CD14-positive monocyte (primary cell): ENCODE measurements at regions not wholly inside any gene's neighbourhood (a gene's known extent, or its start where the extent isn't known, plus 50 kb on each side); places are given as distances from the start of the nearest gene placed in this dataset.

ENCODE experiments used
- DNase-seq, 3 donors: peaks; one replicate each; pipeline ENCODE4 v3.0.0-alpha.2; 2011 to 2022
- H2AFZ ChIP-seq: 2 replicates; pipeline ENCODE4 v1.6.0; 2012; ENCODE audit warnings: mild to moderate bottlenecking, low read depth, low read length, inconsistent platforms; ENCODE audit not compliant: insufficient read depth, poor library complexity, severe bottlenecking
- H3K27ac ChIP-seq, 2 donors: 1 replicate in 1 of 2; 2 replicates in 1 of 2; pipeline ENCODE4 v1.5.1; 2012 to 2013; ENCODE audit warnings: low read length in 2 of 2, control low read depth in 1 of 2, inconsistent platforms in 1 of 2, low read depth in 1 of 2, mild to moderate bottlenecking in 1 of 2
- H3K27me3 ChIP-seq, 2 donors: one replicate each; pipeline versions ENCODE4 v1.6.0 to v1.6.1; 2011 to 2013; ENCODE audit warnings: low read length in 2 of 2; ENCODE audit not compliant: control insufficient read depth in 2 of 2, insufficient read depth in 2 of 2
- H3K36me3 ChIP-seq, 2 donors: replicated peaks in 1 of 2; 1 replicate in 1 of 2; 2 replicates in 1 of 2; pipeline versions ENCODE4 v1.5.1 to v1.6.1; 2012 to 2013; ENCODE audit warnings: low read length in 2 of 2, control low read depth in 1 of 2, inconsistent platforms in 1 of 2, mild to moderate bottlenecking in 1 of 2; ENCODE audit not compliant: insufficient read depth in 2 of 2, control insufficient read depth in 1 of 2
- H3K4me1 ChIP-seq, 2 donors: 1 replicate in 1 of 2; 2 replicates in 1 of 2; pipeline versions ENCODE4 v1.5.1 to v1.6.1; 2012 to 2013; ENCODE audit warnings: low read length in 2 of 2, control low read depth in 1 of 2, inconsistent platforms in 1 of 2, mild to moderate bottlenecking in 1 of 2, moderate library complexity in 1 of 2; ENCODE audit not compliant: insufficient read depth in 2 of 2, control insufficient read depth in 1 of 2
- H3K4me2 ChIP-seq: replicated peaks from 2 replicates; pipeline ENCODE3; 2012; ENCODE audit warnings: low read length, moderate library complexity, mild to moderate bottlenecking; ENCODE audit not compliant: poor library complexity, severe bottlenecking; ENCODE audit errors: extremely low read depth
- H3K4me3 ChIP-seq, 3 experiments: fragments of 200-600 bp in 1 of 3; sonication (generic) in 1 of 3; replicated peaks in 1 of 3; 1 replicate in 2 of 3; 2 replicates in 1 of 3; pipeline ENCODE4 v1.5.1; 2011 to 2013; ENCODE audit warnings: low read length in 3 of 3, mild to moderate bottlenecking in 3 of 3, control low read depth in 2 of 3, low read depth in 2 of 3, inconsistent platforms in 1 of 3, moderate library complexity in 1 of 3
- H3K79me2 ChIP-seq: 2 replicates; pipeline ENCODE4 v1.6.0; 2012; ENCODE audit warnings: mild to moderate bottlenecking, control low read depth, inconsistent platforms, low read length, moderate library complexity; ENCODE audit not compliant: insufficient read depth
- H3K9ac ChIP-seq: 2 replicates; pipeline ENCODE4 v1.6.0; 2017; ENCODE audit warnings: low read length, mild to moderate bottlenecking; ENCODE audit not compliant: insufficient read depth, poor library complexity, severe bottlenecking
- H3K9me3 ChIP-seq, 2 donors: replicated peaks in 1 of 2; 1 replicate in 1 of 2; 2 replicates in 1 of 2; pipeline versions ENCODE4 v1.5.1 to v1.6.1; 2012 to 2013; ENCODE audit warnings: low read length in 2 of 2, control low read depth in 1 of 2; ENCODE audit not compliant: control insufficient read depth in 1 of 2, insufficient read depth in 1 of 2
- H4K20me1 ChIP-seq: 2 replicates; pipeline ENCODE4 v1.6.0; 2012; ENCODE audit warnings: mild to moderate bottlenecking, low read length, control low read depth, moderate library complexity; ENCODE audit not compliant: insufficient read depth
- H3K27ac Mint-ChIP-seq, 7 donors: one replicate each; pipeline ENCODE4 v1.8.0; 2020; ENCODE audit warnings: mild to moderate bottlenecking in 7 of 7, mixed read lengths in 7 of 7, moderate library complexity in 6 of 7, inconsistent platforms in 2 of 7
- H3K27me3 Mint-ChIP-seq, 3 donors: one replicate each; pipeline ENCODE4 v1.8.0; 2021 to 2022; ENCODE audit warnings: low read depth in 3 of 3, mild to moderate bottlenecking in 3 of 3, mixed read lengths in 3 of 3, moderate library complexity in 3 of 3, inconsistent platforms in 1 of 3
- H3K36me3 Mint-ChIP-seq, 2 donors: one replicate each; pipeline ENCODE4 v1.8.0; 2020; ENCODE audit warnings: mixed read lengths in 2 of 2, inconsistent platforms in 1 of 2, mild to moderate bottlenecking in 1 of 2
- H3K4me1 Mint-ChIP-seq: one replicate; pipeline ENCODE4 v1.8.0; 2020; ENCODE audit warnings: mild to moderate bottlenecking, mixed read lengths
- H3K4me3 Mint-ChIP-seq, 2 donors: one replicate each; pipeline ENCODE4 v1.8.0; 2020; ENCODE audit warnings: mild to moderate bottlenecking in 2 of 2, mixed read lengths in 2 of 2, moderate library complexity in 1 of 2
- H3K9me3 Mint-ChIP-seq, 7 donors: one replicate each; pipeline ENCODE4 v1.8.0; 2020 to 2022; ENCODE audit warnings: mixed read lengths in 7 of 7, mild to moderate bottlenecking in 6 of 7, moderate library complexity in 6 of 7, inconsistent platforms in 2 of 7
- CTCF ChIP-seq: fragments of 200-600 bp; IDR thresholded peaks from one replicate; pipeline ENCODE4 v1.8.0; 2022; ENCODE audit warnings: antibody characterized with exemption, mild to moderate bottlenecking
- WGBS: methylation state at CpG from one replicate; pipeline ENCODE4 v1.1.5; 2013; ENCODE audit warnings: missing lambda C conversion rate; ENCODE audit not compliant: insufficient coverage; 5-methylcytosine and 5-hydroxymethylcytosine counted together
- intact Hi-C, 2 donors: fragments of 100-400 bp; cut with micrococcal nuclease; formaldehyde crosslinking; loops; one replicate each; pipeline versions ENCODE4 v1.15.0 to v1.15.1; 2023

GRCh38 chr2:234587341-234588053, 90.6 kb upstream of the ARL4C start:
- TF ChIP-seq CTCF: no peak
- intact Hi-C loops: no loop called here

GRCh38 chr2:234583331-234583730, 86.5 kb upstream of the ARL4C start:
- no peak overlapping the region for H3K27ac Mint-ChIP-seq

More at GRCh38 chr2:234587341-234588053, 90.6 kb upstream of the ARL4C start:
- Histone ChIP-seq H3K27ac (no peak overlapping the region), H3K36me3 (no peaks in the 10 kb centered on the region), H3K4me3 (no peak overlapping the region), H3K79me2 (no peaks in the 10 kb centered on the region), H3K9me3 (no peaks in the 10 kb centered on the region), H2AFZ (no peak overlapping the region), H3K9ac (no peak overlapping the region), H3K4me1 (no peaks in the 10 kb centered on the region), H3K4me2 (no peak overlapping the region), H3K27me3 (no peaks in the 10 kb centered on the region), H4K20me1 (no peaks in the 10 kb centered on the region)
- Mint-ChIP-seq H3K27me3 (peaks cover 2 to 7% (median 4%) of the 10 kb centered on the region in 3 donors), H3K4me1 (no peaks in the 10 kb centered on the region), H3K9me3 (peaks cover 0 to 3% (median 0%) of the 10 kb centered on the region in 7 donors), H3K36me3 (no peaks in the 10 kb centered on the region), H3K4me3 (no peak overlapping the region), H3K27ac (no peak overlapping the region)
- DNase-seq: no peak
- 100% methylated on average over 3 of the region's 6 CpGs for WGBS

More at GRCh38 chr2:234583331-234583730, 86.5 kb upstream of the ARL4C start:
- Histone ChIP-seq H4K20me1 (no peaks in the 10 kb centered on the region), H2AFZ (no peak overlapping the region), H3K4me2 (no peak overlapping the region), H3K27ac (no peak overlapping the region), H3K9me3 (no peaks in the 10 kb centered on the region), H3K27me3 (no peaks in the 10 kb centered on the region), H3K4me3 (no peak overlapping the region), H3K9ac (no peak overlapping the region), H3K4me1 (no peaks in the 10 kb centered on the region), H3K79me2 (no peaks in the 10 kb centered on the region), H3K36me3 (no peaks in the 10 kb centered on the region)
- TF ChIP-seq CTCF: no peak
- WGBS: 84% methylated on average over 4 of the region's 4 CpGs
- peaks cover 2 to 4% (median 3%) of the 10 kb centered on the region in 3 donors for H3K27me3 Mint-ChIP-seq
- intact Hi-C loops: no loop called here
- H3K9me3 Mint-ChIP-seq: peaks cover 0 to 2% (median 0%) of the 10 kb centered on the region in 7 donors
- no peaks in the 10 kb centered on the region for H3K4me1 Mint-ChIP-seq
- H3K4me3 Mint-ChIP-seq: no peak overlapping the region
- H3K36me3 Mint-ChIP-seq: no peaks in the 10 kb centered on the region
- no peak for DNase-seq
